ENCODE measurements at regions not wholly inside any gene's neighbourhood (a gene's known extent, or its start where the extent isn't known, plus 50 kb on each side); places are given as distances from the start of the nearest gene placed in this dataset.

- TF ChIP-seq CREM (CRISPR knock-in tag; IDR thresholded peaks at IDR 0.05) (no peak), CTCF (IDR thresholded peaks at IDR 0.05) (no peak), PREB (CRISPR knock-in tag; IDR thresholded peaks at IDR 0.05; ENCODE audit: borderline replicate concordance) (no peak), USF2 (CRISPR knock-in tag; IDR thresholded peaks at IDR 0.05) (no peak), ATF2 (CRISPR knock-in tag; IDR thresholded peaks at IDR 0.05; ENCODE audit: borderline replicate concordance, low read depth) (no peak), E2F5 (CRISPR knock-in tag; IDR thresholded peaks at IDR 0.05) (no peak), ZNF512 (CRISPR knock-in tag; IDR thresholded peaks at IDR 0.05; ENCODE audit: borderline replicate concordance) (no peak), E2F1 (CRISPR knock-in tag; IDR thresholded peaks at IDR 0.05) (no peak), MLX (CRISPR knock-in tag; IDR thresholded peaks at IDR 0.05) (no peak), CBFB (CRISPR knock-in tag; IDR thresholded peaks at IDR 0.05; ENCODE audit: low read depth) (no peak)
Measured at GRCh38 chr9:94010980-94011533, 55.9 kb upstream of the BARX1 start.

Data from WTC11 (cell line).